ENCODE measurements at regions not wholly inside any gene's neighbourhood (a gene's known extent, or its start where the extent isn't known, plus 50 kb on each side); places are given as distances from the start of the nearest gene placed in this dataset.

GRCh38 chr5:135248801-135249231, 150.2 kb downstream of the MACROH2A1 start:
- H3K36me3 Mint-ChIP-seq (ENCODE audit: low read depth): no peaks in the 10 kb centered on the region
- ATAC-seq: no peak

DNA sequence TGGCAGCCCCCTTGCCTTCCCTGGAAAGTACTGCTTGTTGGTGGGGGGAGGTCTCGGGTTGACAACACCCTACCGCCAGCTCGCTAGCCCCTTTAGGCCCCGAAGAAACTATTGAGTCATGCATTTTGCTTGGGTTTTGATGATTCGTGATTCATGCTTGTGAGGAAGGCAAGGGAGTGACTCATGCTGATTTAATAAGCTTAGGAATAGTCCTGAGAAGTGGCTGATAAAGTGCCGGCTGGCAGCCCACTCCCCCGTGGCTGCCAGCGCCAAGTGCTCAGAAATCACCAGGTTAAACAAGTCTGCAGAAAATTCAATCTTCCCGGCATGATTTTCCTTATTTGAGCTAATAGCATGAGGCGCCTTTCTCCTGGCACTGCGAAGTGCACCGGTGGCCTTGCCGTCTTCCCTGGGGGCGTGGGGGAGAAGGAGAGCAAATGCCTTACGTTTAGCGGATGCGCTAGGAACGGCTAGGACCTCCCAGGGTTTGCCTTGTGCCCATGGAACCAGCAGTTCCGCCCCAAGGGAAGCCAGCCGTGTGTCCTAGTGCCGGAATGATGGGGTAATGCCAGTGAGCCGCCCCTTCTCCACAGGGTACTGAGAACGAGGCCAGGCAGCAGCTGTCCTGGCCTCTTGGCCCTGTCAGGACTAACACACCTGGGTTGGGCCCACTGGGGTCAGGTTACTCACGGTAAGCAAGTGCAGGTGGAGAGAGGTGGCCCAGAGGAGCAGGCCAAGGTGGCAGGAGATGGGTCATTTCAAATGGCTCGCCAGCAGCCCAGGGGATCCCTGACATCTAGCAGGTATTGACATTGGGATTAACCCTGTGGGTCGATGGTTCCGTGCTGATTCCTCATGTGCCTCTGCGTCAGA, 151.9 kb downstream of the MACROH2A1 start:
- Mint-ChIP-seq H3K4me1 (ENCODE audit: low read depth) (no peaks in the 10 kb centered on the region), H3K27ac (no peak overlapping the region), H3K4me3 (no peak overlapping the region), H3K9me3 (no peaks in the 10 kb centered on the region), H3K36me3 (ENCODE audit: low read depth) (no peaks in the 10 kb centered on the region), H3K27me3 (no peaks in the 10 kb centered on the region)
- intact Hi-C loops (cut with micrococcal nuclease): no loop called here
- DNase-seq (no peak), ATAC-seq (no peak)
- CTCF ChIA-PET: interaction anchor here (1.3 kb wide), 1 partner anchor 10 kb away, joined by 3 read pairs; no protein-coding TSS in a partner anchor
- no peak for TF ChIP-seq CTCF (IDR thresholded peaks at IDR 0.05)
- POLR2A ChIA-PET: no interaction called here

More at GRCh38 chr5:135248801-135249231, 150.2 kb downstream of the MACROH2A1 start:
- CTCF ChIA-PET: no interaction called here
- no peak for TF ChIP-seq CTCF (IDR thresholded peaks at IDR 0.05)
- H3K4me3 Mint-ChIP-seq: no peak overlapping the region
- intact Hi-C loops (cut with micrococcal nuclease): no loop called here
- POLR2A ChIA-PET: no interaction called here
- no peaks in the 10 kb centered on the region for H3K4me1 Mint-ChIP-seq (ENCODE audit: low read depth)
- H3K9me3 Mint-ChIP-seq: no peaks in the 10 kb centered on the region
- no peak for DNase-seq
- no peak overlapping the region for H3K27ac Mint-ChIP-seq
- H3K27me3 Mint-ChIP-seq: no peaks in the 10 kb centered on the region

- no peaks in the 10 kb centered on the region for H3K4me1 Mint-ChIP-seq (ENCODE audit: low read depth)
- H3K4me3 Mint-ChIP-seq: no peak overlapping the region
- H3K36me3 Mint-ChIP-seq (ENCODE audit: low read depth): no peaks in the 10 kb centered on the region
- ChIA-PET POLR2A (no interaction called here), CTCF (interaction anchor here (1.3 kb wide), 1 partner anchor 9 kb away, joined by 3 read pairs; no protein-coding TSS in a partner anchor)
- no peak for TF ChIP-seq CTCF (IDR thresholded peaks at IDR 0.05)
- DNase-seq (no peak), ATAC-seq (no peak)
- no peaks in the 10 kb centered on the region for H3K9me3 Mint-ChIP-seq
- intact Hi-C loops (cut with micrococcal nuclease): no loop called here
- H3K27ac Mint-ChIP-seq: no peak overlapping the region
- H3K27me3 Mint-ChIP-seq: no peaks in the 10 kb centered on the region
Measured at GRCh38 chr5:135246605-135246922, 152.5 kb downstream of the MACROH2A1 start.

- Mint-ChIP-seq H3K4me1 (ENCODE audit: low read depth) (no peaks in the 10 kb centered on the region), H3K27me3 (no peaks in the 10 kb centered on the region), H3K9me3 (no peaks in the 10 kb centered on the region), H3K36me3 (ENCODE audit: low read depth) (no peaks in the 10 kb centered on the region), H3K4me3 (no peak overlapping the region), H3K27ac (no peak overlapping the region)
- TF ChIP-seq CTCF (IDR thresholded peaks at IDR 0.05): no peak
- DNase-seq (no peak), ATAC-seq (no peak)
- POLR2A ChIA-PET: no interaction called here
- intact Hi-C loops (cut with micrococcal nuclease): no loop called here
- CTCF ChIA-PET: no interaction called here
Measured at GRCh38 chr5:135245521-135246499, 153.2 kb downstream of the MACROH2A1 start.

DNA sequence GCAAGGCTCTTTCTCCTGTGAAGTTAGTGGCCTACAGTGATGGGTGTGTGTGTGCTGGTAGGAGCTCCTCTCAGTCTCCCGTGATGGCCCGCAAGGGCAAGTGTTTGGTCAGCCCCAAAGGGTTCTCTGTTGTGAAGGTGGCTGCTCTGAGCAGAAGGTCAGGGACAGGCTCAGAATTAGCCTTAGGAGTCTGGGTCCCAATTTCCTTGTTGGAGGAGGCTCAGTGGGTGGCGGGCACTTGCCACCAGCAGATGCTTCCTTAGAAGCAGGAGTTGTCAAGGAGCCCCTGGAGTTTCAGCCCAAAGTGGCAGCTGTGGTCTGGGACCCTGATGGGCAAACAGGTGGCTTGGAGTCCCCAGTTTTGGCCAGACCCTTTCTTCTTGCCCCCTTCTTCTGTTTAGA, 154.4 kb downstream of the MACROH2A1 start:
- no peak overlapping the region for H3K27ac Mint-ChIP-seq
- H3K4me1 Mint-ChIP-seq (ENCODE audit: low read depth): no peaks in the 10 kb centered on the region
- no peak overlapping the region for H3K4me3 Mint-ChIP-seq
- no peaks in the 10 kb centered on the region for H3K27me3 Mint-ChIP-seq
- no peaks in the 10 kb centered on the region for H3K36me3 Mint-ChIP-seq (ENCODE audit: low read depth)
- no peak for ATAC-seq
- TF ChIP-seq CTCF (IDR thresholded peaks at IDR 0.05): no peak
- CTCF ChIA-PET: no interaction called here
- no peak for DNase-seq
- POLR2A ChIA-PET: no interaction called here
- H3K9me3 Mint-ChIP-seq: no peaks in the 10 kb centered on the region
- intact Hi-C loops (cut with micrococcal nuclease): no loop called here
